ENCODE measurements at regions not wholly inside any gene's neighbourhood (a gene's known extent, or its start where the extent isn't known, plus 50 kb on each side); places are given as distances from the start of the nearest gene placed in this dataset.

DNA sequence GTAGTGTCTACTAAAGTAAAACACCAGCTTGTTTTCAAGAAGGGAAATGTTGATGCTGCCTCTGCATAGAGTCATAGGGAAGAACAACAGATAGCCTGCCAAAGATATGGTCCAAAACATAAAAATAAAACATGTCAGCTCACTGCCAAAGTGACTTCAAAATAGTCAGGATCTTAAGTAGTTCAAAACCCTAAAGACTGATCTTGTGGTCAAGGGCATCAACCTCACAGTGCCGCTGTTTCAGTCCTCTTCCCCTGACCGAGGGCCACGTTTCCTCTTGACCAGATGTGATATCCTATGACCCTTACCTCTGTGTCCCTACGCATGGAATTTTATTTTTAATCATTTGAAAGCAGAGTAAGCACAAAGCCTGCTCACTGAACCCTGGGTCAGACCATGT, 104.2 kb upstream of the CNKSR3 start:
- no peak for DNase-seq (ENCODE audit: low read depth)
- no peak overlapping the region for H3K4me3 ChIP-seq (ENCODE audit: low read depth, low read length)
- no peak for TF ChIP-seq CTCF (IDR thresholded peaks at IDR 0.05; ENCODE audit: control insufficient read depth, extremely low read depth, insufficient read depth)

GRCh38 chr6:154615483-154616025, 105.1 kb upstream of the CNKSR3 start:
- H3K4me3 ChIP-seq (ENCODE audit: low read depth, low read length) = no peak overlapping the region
- no peak for TF ChIP-seq CTCF (IDR thresholded peaks at IDR 0.05; ENCODE audit: control insufficient read depth, extremely low read depth, insufficient read depth)
- DNase-seq (ENCODE audit: low read depth) = no peak

DNA sequence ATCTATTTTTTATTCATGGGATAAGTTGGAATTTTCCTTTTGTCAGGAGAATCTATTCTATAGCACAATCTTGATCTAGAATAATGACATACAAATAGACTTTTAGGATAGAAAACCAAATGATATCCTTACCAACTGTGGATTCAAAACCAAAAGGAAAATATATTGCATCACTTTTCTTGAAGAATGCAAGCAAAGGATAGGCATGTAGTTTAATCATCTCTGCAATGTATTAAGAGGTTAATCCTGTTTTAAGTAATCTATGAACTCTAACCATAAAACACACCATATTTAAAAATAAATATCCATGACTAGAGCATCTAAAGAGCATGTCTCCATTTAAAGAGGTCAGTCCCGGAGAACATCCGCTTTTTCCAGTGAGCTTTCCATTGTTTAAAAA, 106.7 kb upstream of the CNKSR3 start:
- H3K4me3 ChIP-seq (ENCODE audit: low read depth, low read length) = no peak overlapping the region
- no peak for DNase-seq (ENCODE audit: low read depth)
- no peak for TF ChIP-seq CTCF (IDR thresholded peaks at IDR 0.05; ENCODE audit: control insufficient read depth, extremely low read depth, insufficient read depth)

- no peak for DNase-seq (ENCODE audit: low read depth)
- no peak overlapping the region for H3K4me3 ChIP-seq (ENCODE audit: low read depth, low read length)
- no peak for TF ChIP-seq CTCF (IDR thresholded peaks at IDR 0.05; ENCODE audit: control insufficient read depth, extremely low read depth, insufficient read depth)
Observed at GRCh38 chr6:154619146-154619545, 108.7 kb upstream of the CNKSR3 start.

GRCh38 chr6:154621686-154622085, 111.2 kb upstream of the CNKSR3 start:
- H3K4me3 ChIP-seq (ENCODE audit: low read depth, low read length) = no peak overlapping the region
- TF ChIP-seq CTCF (IDR thresholded peaks at IDR 0.05; ENCODE audit: control insufficient read depth, extremely low read depth, insufficient read depth) = no peak
- no peak for DNase-seq (ENCODE audit: low read depth)

DNA sequence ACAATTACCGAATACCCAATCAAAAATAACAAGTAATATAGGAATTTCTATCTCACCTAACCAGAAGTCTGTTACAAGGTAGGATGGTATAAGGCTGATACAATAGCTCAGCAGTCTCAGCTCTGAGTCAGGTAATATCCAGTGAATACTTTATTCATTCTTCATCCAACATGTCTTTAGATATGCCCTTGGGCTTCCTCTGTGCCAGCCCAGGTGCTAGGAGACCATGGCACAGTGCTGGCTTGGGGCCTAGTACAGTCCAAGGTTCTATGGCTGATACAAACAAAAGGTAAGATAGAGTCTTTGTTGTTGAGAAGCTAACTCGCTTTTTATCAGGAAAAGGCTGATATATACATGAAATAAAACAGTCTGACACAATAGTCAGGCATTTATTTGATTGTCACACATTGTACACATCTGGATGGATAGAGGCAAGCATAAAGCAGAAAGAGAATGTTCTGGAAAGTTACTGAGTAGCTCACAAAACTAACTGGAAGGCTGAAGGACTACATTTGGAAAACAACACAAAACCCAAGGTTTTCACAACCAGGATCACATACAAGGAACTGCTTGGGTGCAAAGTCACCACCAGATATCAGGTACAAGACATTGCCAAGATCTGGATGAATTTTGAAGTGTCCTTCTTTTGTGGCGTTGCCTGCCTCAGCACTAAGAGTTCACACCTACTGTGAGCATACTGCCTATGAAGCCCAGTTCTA, 110.4 kb upstream of the SCAF8 start:
- no peak for TF ChIP-seq CTCF (IDR thresholded peaks at IDR 0.05; ENCODE audit: control insufficient read depth, extremely low read depth, insufficient read depth)
- no peak for DNase-seq (ENCODE audit: low read depth)
- no peak overlapping the region for H3K4me3 ChIP-seq (ENCODE audit: low read depth, low read length)

DNA sequence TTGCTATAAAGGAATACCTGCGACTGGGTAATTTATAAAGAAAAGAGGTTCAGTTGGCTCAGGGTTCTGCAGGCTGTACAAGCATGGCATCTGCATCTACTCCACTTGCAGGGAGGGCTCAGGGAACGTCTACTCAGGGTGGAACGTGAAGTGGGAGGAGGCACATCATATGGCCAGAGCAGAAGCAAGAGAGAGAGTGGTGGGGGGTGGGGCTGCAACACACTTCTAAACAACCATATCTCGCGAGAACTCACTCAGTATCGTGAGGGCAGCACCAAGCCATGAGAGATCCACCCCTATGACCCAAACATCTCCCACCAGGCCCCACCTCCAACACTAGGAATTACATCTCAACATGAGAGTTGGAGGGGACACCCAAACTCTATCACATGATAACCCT, 109.8 kb upstream of the SCAF8 start:
- TF ChIP-seq CTCF (IDR thresholded peaks at IDR 0.05; ENCODE audit: control insufficient read depth, extremely low read depth, insufficient read depth) = no peak
- DNase-seq (ENCODE audit: low read depth) = no peak
- H3K4me3 ChIP-seq (ENCODE audit: low read depth, low read length) = no peak overlapping the region

Data from LNCaP clone FGC (cell line).